ENCODE measurements at regions not wholly inside any gene's neighbourhood (a gene's known extent, or its start where the extent isn't known, plus 50 kb on each side); places are given as distances from the start of the nearest gene placed in this dataset.

DNA sequence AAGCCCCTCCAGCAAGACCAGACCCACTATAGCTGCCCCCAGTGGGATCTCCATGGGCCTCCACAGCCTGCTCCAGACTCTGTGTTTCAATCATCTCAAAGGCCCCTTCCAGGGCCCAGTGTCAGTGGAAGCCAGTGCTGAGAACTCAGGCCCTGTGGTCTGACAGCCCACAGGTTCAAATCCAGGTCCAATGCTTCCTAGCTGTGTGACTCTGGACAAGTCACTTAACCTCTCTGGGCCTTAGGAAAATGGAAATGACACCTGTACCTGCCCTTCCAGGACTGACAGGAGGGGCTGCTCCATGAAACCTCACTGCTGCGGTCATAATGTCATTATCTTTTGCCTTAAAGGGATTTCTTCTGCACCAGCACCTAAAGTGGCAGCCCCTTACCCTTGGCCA is 101.9 kb downstream of the NCOR2 start:
- Histone ChIP-seq H3K27me3 (no peaks in the 10 kb centered on the region), H3K4me3 (no peak overlapping the region), H3K4me1 (no peaks in the 10 kb centered on the region), H3K36me3 (peaks cover 0 to 6% (median 2%) of the 10 kb centered on the region in 4 donors), H3K9me3 (no peaks in the 10 kb centered on the region), H3K27ac (no peak overlapping the region)
- ATAC-seq = no peak
- TF ChIP-seq, protein P1, sequence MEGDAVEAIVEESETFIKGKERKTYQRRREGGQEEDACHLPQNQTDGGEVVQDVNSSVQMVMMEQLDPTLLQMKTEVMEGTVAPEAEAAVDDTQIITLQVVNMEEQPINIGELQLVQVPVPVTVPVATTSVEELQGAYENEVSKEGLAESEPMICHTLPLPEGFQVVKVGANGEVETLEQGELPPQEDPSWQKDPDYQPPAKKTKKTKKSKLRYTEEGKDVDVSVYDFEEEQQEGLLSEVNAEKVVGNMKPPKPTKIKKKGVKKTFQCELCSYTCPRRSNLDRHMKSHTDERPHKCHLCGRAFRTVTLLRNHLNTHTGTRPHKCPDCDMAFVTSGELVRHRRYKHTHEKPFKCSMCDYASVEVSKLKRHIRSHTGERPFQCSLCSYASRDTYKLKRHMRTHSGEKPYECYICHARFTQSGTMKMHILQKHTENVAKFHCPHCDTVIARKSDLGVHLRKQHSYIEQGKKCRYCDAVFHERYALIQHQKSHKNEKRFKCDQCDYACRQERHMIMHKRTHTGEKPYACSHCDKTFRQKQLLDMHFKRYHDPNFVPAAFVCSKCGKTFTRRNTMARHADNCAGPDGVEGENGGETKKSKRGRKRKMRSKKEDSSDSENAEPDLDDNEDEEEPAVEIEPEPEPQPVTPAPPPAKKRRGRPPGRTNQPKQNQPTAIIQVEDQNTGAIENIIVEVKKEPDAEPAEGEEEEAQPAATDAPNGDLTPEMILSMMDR (IDR thresholded peaks at IDR 0.05) = no peak
- no peak for TF ChIP-seq POLR2A (IDR thresholded peaks at IDR 0.05)
- no CpG with 5 or more reads among the region's 1 CpG for WGBS (ENCODE audit: insufficient coverage, low coverage, low lambda C conversion rate, missing lambda C conversion rate)
- intact Hi-C loops (cut with DNase I) = no loop called here
- no peak for DNase-seq

DNA sequence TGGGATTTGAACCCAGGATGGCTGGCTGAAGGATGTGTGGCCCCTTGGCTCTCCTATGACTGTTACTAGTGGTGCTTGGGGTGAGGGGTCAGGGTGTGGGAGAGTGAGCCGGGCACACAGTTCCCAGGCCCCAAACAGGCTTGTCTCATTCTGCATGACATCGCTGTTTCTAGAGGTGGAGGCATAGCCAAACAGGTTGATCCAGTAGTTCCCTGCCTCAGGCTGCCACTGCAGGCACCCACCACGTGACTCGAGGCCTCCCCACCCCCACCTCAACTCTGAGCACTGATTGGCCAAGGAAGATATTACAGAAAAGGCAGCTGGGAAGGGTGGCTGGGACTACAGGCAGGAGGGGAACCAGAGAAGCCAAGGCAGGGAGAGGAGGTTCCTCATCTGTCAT is 102.6 kb downstream of the NCOR2 start:
- H3K27me3 ChIP-seq = no peaks in the 10 kb centered on the region
- H3K4me3 ChIP-seq = no peak overlapping the region
- DNase-seq (no peak), ATAC-seq (no peak)
- TF ChIP-seq, protein P1 (IDR thresholded peaks at IDR 0.05) = no peak
- TF ChIP-seq POLR2A (IDR thresholded peaks at IDR 0.05) = no peak
- no peak overlapping the region for H3K27ac ChIP-seq
- 93% methylated on average over 2 of the region's 4 CpGs for WGBS (ENCODE audit: insufficient coverage, low coverage, low lambda C conversion rate, missing lambda C conversion rate)
- H3K4me1 ChIP-seq = no peaks in the 10 kb centered on the region
- H3K9me3 ChIP-seq = no peaks in the 10 kb centered on the region
- H3K36me3 ChIP-seq = peaks cover 0 to 6% (median 2%) of the 10 kb centered on the region in 4 donors
- intact Hi-C loops (cut with DNase I) = no loop called here

DNA sequence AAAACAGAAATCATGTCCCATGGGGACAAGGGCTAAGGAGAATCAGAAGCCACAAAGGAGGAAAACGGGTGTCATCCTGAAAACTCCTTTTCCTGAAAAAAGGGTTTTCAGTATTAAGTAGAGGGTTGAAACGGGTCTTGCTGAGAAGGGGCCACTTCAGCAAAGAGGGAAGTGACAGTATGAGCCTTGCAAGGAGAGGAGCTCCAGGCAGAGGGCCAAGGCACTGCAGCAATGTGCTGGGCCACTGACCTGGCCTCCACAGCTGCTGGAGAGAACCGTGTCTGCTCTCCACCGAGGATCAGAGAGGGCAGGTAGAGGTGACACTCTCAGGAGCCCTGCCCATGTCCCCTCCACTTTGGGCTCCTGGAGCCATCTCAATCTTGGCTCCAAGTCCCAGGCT is 103.3 kb downstream of the NCOR2 start:
- Histone ChIP-seq H3K4me3 (no peak overlapping the region), H3K36me3 (peaks cover 0 to 6% (median 2%) of the 10 kb centered on the region in 4 donors), H3K9me3 (no peaks in the 10 kb centered on the region), H3K27me3 (no peaks in the 10 kb centered on the region), H3K4me1 (no peaks in the 10 kb centered on the region), H3K27ac (no peak overlapping the region)
- 72% methylated on average over 2 of the region's 4 CpGs for WGBS (ENCODE audit: insufficient coverage, low coverage, low lambda C conversion rate, missing lambda C conversion rate)
- TF ChIP-seq, protein P1 (IDR thresholded peaks at IDR 0.05) = no peak
- no peak for TF ChIP-seq POLR2A (IDR thresholded peaks at IDR 0.05)
- no peak for DNase-seq
- intact Hi-C loops (cut with DNase I) = no loop called here
- ATAC-seq = peak; percentile 18 to 60 (median 28)

DNA sequence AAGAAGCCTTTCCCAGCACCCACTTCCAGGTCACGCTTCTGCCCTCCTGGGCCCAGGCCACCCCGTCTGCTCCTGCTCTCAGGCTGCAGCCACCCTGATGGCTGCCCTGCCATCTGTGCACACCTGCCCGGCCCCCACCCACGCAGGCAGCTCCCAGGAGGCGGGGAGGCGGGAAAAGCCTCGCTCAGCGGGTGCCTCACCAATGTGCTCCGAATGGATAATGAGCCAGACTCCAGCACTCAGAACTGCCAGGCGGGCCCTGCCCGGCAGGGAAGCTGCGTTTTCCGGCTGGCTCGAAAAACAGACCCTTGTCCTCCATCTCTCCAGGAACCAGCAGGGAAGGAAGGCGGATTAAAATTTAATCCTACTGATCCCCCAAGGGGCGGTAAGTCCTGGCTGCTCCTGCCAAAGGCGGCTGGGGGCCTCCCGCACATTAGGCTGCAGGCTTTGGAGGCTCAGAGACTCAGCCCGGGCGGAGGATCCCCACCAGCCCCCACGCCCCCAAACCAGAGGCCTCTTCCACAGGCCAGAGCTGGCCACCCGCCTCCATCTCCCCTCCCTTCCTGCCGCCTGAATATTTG is 104.0 kb downstream of the NCOR2 start:
- intact Hi-C loops (cut with DNase I) = no loop called here
- no peak overlapping the region for H3K27ac ChIP-seq

More for the DNA sequence above, 104.0 kb downstream of the NCOR2 start:
- Histone ChIP-seq H3K27me3 (no peaks in the 10 kb centered on the region), H3K4me1 (no peaks in the 10 kb centered on the region), H3K36me3 (peaks cover 0 to 6% (median 2%) of the 10 kb centered on the region in 4 donors), H3K4me3 (no peak overlapping the region), H3K9me3 (no peaks in the 10 kb centered on the region)
- ATAC-seq = no peak
- no peak for DNase-seq
- WGBS (ENCODE audit: insufficient coverage, low coverage, low lambda C conversion rate, missing lambda C conversion rate) = 83% methylated on average over 5 of the region's 23 CpGs
- TF ChIP-seq POLR2A (IDR thresholded peaks at IDR 0.05) = no peak
- TF ChIP-seq, protein P1 (IDR thresholded peaks at IDR 0.05) = no peak

Data from right lobe of liver (tissue), 6 donors.